Neural crest cell (in vitro differentiated cells): ENCODE measurements at regions not wholly inside any gene's neighbourhood (a gene's known extent, or its start where the extent isn't known, plus 50 kb on each side); places are given as distances from the start of the nearest gene placed in this dataset.
"Not testable (repeated sequence)": the region's sequence is repeated elsewhere in the genome, so short reads cannot be mapped to it uniquely, and the experiment has no call there.

Experiments
- DNase-seq: peaks from one replicate; pipeline ENCODE4 v3.0.0; 2021; ENCODE audit warnings: low read depth, mixed read lengths, low spot score
- H3K27ac Mint-ChIP-seq: one replicate; pipeline ENCODE4 v1.8.0; 2021; ENCODE audit warnings: mild to moderate bottlenecking, mixed read lengths; ENCODE audit not compliant: unreplicated experiment
- H3K27me3 Mint-ChIP-seq: 2 replicates; pipeline ENCODE4 v1.8.0; 2021; ENCODE audit warnings: low read depth, mild to moderate bottlenecking, mixed read lengths
- H3K36me3 Mint-ChIP-seq: 2 replicates; pipeline ENCODE4 v1.8.0; 2021; ENCODE audit warnings: low read depth, mild to moderate bottlenecking, mixed read lengths
- H3K4me1 Mint-ChIP-seq: 2 replicates; pipeline ENCODE4 v1.8.0; 2021; ENCODE audit warnings: mixed read lengths
- H3K4me3 Mint-ChIP-seq: one replicate; pipeline ENCODE4 v1.8.0; 2021; ENCODE audit warnings: mild to moderate bottlenecking, mixed read lengths
- H3K9me3 Mint-ChIP-seq: 2 replicates; pipeline ENCODE4 v1.8.0; 2021; ENCODE audit warnings: mixed read lengths
- CTCF ChIP-seq: fragments of 200-600 bp; sonication (generic); conservative IDR thresholded peaks from 2 replicates; pipeline ENCODE4 v1.5.0; 2021; ENCODE audit warnings: antibody characterized with exemption, mild to moderate bottlenecking

GRCh38 chr4:72895408-72895807 is 174.1 kb downstream of the COX18 start:
- peaks cover 3% of the 10 kb centered on the region for H3K4me1 Mint-ChIP-seq
- H3K27ac Mint-ChIP-seq, result no peak overlapping the region
- no peak for DNase-seq
- H3K27me3 Mint-ChIP-seq, result no peaks in the 10 kb centered on the region
- H3K36me3 Mint-ChIP-seq, result no peaks in the 10 kb centered on the region
- no peaks in the 10 kb centered on the region for H3K9me3 Mint-ChIP-seq
- no peak for TF ChIP-seq CTCF
- no peak overlapping the region for H3K4me3 Mint-ChIP-seq

- TF ChIP-seq CTCF, result no peak
- no peak overlapping the region for H3K4me3 Mint-ChIP-seq
- no peaks in the 10 kb centered on the region for H3K27me3 Mint-ChIP-seq
- peaks cover 3% of the 10 kb centered on the region for H3K4me1 Mint-ChIP-seq
- no peaks in the 10 kb centered on the region for H3K9me3 Mint-ChIP-seq
- no peak for DNase-seq
- H3K36me3 Mint-ChIP-seq, result no peaks in the 10 kb centered on the region
- no peak overlapping the region for H3K27ac Mint-ChIP-seq
Measured at GRCh38 chr4:72893354-72894066, 176.0 kb downstream of the COX18 start.

- no peak for TF ChIP-seq CTCF
- H3K4me1 Mint-ChIP-seq, result no peaks in the 10 kb centered on the region
- H3K27ac Mint-ChIP-seq, result no peak overlapping the region
Measured at GRCh38 chr4:72888331-72888730, 181.2 kb downstream of the COX18 start.

GRCh38 chr4:72887152-72887551 is 182.4 kb downstream of the COX18 start:
- Mint-ChIP-seq H3K27ac (no peak overlapping the region), H3K36me3 (no peaks in the 10 kb centered on the region), H3K4me3 (no peak overlapping the region), H3K4me1 (no peaks in the 10 kb centered on the region), H3K27me3 (no peaks in the 10 kb centered on the region), H3K9me3 (peaks cover 3% of the 10 kb centered on the region)
- no peak for DNase-seq
- no peak for TF ChIP-seq CTCF

More at GRCh38 chr4:72888331-72888730, 181.2 kb downstream of the COX18 start:
- H3K27me3 Mint-ChIP-seq, result no peaks in the 10 kb centered on the region
- no peak overlapping the region for H3K4me3 Mint-ChIP-seq
- no peak for DNase-seq
- H3K9me3 Mint-ChIP-seq, result no peaks in the 10 kb centered on the region
- H3K36me3 Mint-ChIP-seq, result no peaks in the 10 kb centered on the region

GRCh38 chr4:72886602-72887001 is 182.9 kb downstream of the COX18 start:
- no peak overlapping the region for H3K4me3 Mint-ChIP-seq
- peaks cover 3% of the 10 kb centered on the region for H3K9me3 Mint-ChIP-seq
- no peaks in the 10 kb centered on the region for H3K27me3 Mint-ChIP-seq
- H3K4me1 Mint-ChIP-seq, result no peaks in the 10 kb centered on the region
- no peaks in the 10 kb centered on the region for H3K36me3 Mint-ChIP-seq
- no peak for DNase-seq
- no peak overlapping the region for H3K27ac Mint-ChIP-seq
- TF ChIP-seq CTCF, result peak; percentile 61

GRCh38 chr4:72884225-72884624 is 185.3 kb downstream of the COX18 start:
- H3K4me3 Mint-ChIP-seq, H3K27me3 Mint-ChIP-seq, H3K4me1 Mint-ChIP-seq, DNase-seq, H3K27ac Mint-ChIP-seq, H3K36me3 Mint-ChIP-seq, H3K9me3 Mint-ChIP-seq: not testable (repeated sequence)
